Smooth muscle cell (in vitro differentiated cells): ENCODE measurements at regions not wholly inside any gene's neighbourhood (a gene's known extent, or its start where the extent isn't known, plus 50 kb on each side); places are given as distances from the start of the nearest gene placed in this dataset.

Source experiments
- DNase-seq: peaks from one replicate; lab custom pipeline; 2025; ENCODE audit not compliant: unreplicated experiment; lab: John Stamatoyannopoulos, UW
- H2AFZ ChIP-seq: fragments of 200-600 bp; sonication (generic); 2 replicates; pipeline ENCODE4 v1.6.0; 2016; ENCODE audit warnings: antibody characterized with exemption, low read depth, mild to moderate bottlenecking
- H3F3A ChIP-seq: fragments of 200-600 bp; sonication (generic); 2 replicates; pipeline ENCODE4 v1.6.0; 2017; ENCODE audit warnings: antibody characterized with exemption, low read depth
- H3K27ac ChIP-seq: fragments of 200-600 bp; sonication (generic); 2 replicates; pipeline ENCODE4 v1.5.1; 2016; ENCODE audit warnings: low read depth, mild to moderate bottlenecking
- H3K27me3 ChIP-seq: fragments of 200-600 bp; sonication (generic); 2 replicates; pipeline ENCODE4 v1.6.1; 2016; ENCODE audit warnings: low read depth, mild to moderate bottlenecking
- H3K36me3 ChIP-seq: fragments of 200-600 bp; sonication (generic); 2 replicates; pipeline ENCODE4 v1.5.1; 2016; ENCODE audit warnings: low read depth
- H3K4me1 ChIP-seq: fragments of 200-600 bp; sonication (generic); 2 replicates; pipeline ENCODE4 v1.5.1; 2016; ENCODE audit warnings: low read depth
- H3K4me2 ChIP-seq: fragments of 200-600 bp; sonication (generic); 2 replicates; pipeline ENCODE4 v1.6.0; 2016; ENCODE audit warnings: mild to moderate bottlenecking
- H3K4me3 ChIP-seq: fragments of 200-600 bp; sonication (generic); 2 replicates; pipeline ENCODE4 v1.5.1; 2016; ENCODE audit warnings: mild to moderate bottlenecking
- H3K79me2 ChIP-seq: fragments of 200-600 bp; sonication (generic); 2 replicates; pipeline ENCODE4 v1.6.0; 2016; ENCODE audit warnings: low read depth, mild to moderate bottlenecking
- H3K9ac ChIP-seq: fragments of 200-600 bp; sonication (generic); 2 replicates; pipeline ENCODE4 v1.6.0; 2016; ENCODE audit warnings: low read depth
- H3K9me3 ChIP-seq: fragments of 200-600 bp; sonication (generic); replicated peaks from 2 replicates; pipeline ENCODE4 v1.5.1; 2016; ENCODE audit warnings: low read depth
- H4K20me1 ChIP-seq: fragments of 200-600 bp; sonication (generic); 2 replicates; pipeline ENCODE4 v1.6.0; 2016; ENCODE audit warnings: low read depth
- CTCF ChIP-seq: fragments of 200-600 bp; sonication (generic); IDR thresholded peaks from 2 replicates; pipeline ENCODE4 v1.5.1; 2017; ENCODE audit warnings: borderline replicate concordance, mild to moderate bottlenecking, antibody characterized with exemption; ENCODE audit not compliant: insufficient read depth, poor library complexity, severe bottlenecking
- WGBS: methylation state at CpG from one replicate; pipeline ENCODE4 v1.1.7; 2016; ENCODE audit warnings: low lambda C conversion rate; 5-methylcytosine and 5-hydroxymethylcytosine counted together

GRCh38 chr5:5667136-5667554 is 244.7 kb downstream of the ICE1 start:
- H3K27me3 ChIP-seq: no peaks in the 10 kb centered on the region
- H2AFZ ChIP-seq: no peak overlapping the region
- no peaks in the 10 kb centered on the region for H3K79me2 ChIP-seq
- no peaks in the 10 kb centered on the region for H3K9me3 ChIP-seq
- no peak for TF ChIP-seq CTCF
- 41% methylated on average over 3 of the region's 3 CpGs for WGBS
- H3K27ac ChIP-seq: no peak overlapping the region
- H3K9ac ChIP-seq: no peak overlapping the region
- H3F3A ChIP-seq: no peaks in the 10 kb centered on the region
- no peaks in the 10 kb centered on the region for H3K4me1 ChIP-seq
- no peak overlapping the region for H3K4me3 ChIP-seq
- no peaks in the 10 kb centered on the region for H4K20me1 ChIP-seq
- H3K36me3 ChIP-seq: no peaks in the 10 kb centered on the region
- no peak for DNase-seq
- no peak overlapping the region for H3K4me2 ChIP-seq

GRCh38 chr5:5666369-5666768 is 243.9 kb downstream of the ICE1 start:
- Histone ChIP-seq H3K79me2 (no peaks in the 10 kb centered on the region), H3K27ac (no peak overlapping the region)
- 72% methylated on average over 7 of the region's 7 CpGs for WGBS

GRCh38 chr5:5666076-5666365 is 243.5 kb downstream of the ICE1 start:
- no peak for TF ChIP-seq CTCF
- H3K4me2 ChIP-seq: no peak overlapping the region
- no peaks in the 10 kb centered on the region for H3K27me3 ChIP-seq
- H2AFZ ChIP-seq: no peak overlapping the region
- no peak for DNase-seq
- H3K4me3 ChIP-seq: no peak overlapping the region
- no peaks in the 10 kb centered on the region for H3K9me3 ChIP-seq
- no peaks in the 10 kb centered on the region for H3K79me2 ChIP-seq
- H3K4me1 ChIP-seq: no peaks in the 10 kb centered on the region
- WGBS: 95% methylated on average over 2 of the region's 2 CpGs
- no peak overlapping the region for H3K9ac ChIP-seq
- no peaks in the 10 kb centered on the region for H3K36me3 ChIP-seq
- peak overlapping the region; percentile 33 for H3K27ac ChIP-seq
- no peaks in the 10 kb centered on the region for H4K20me1 ChIP-seq
- no peaks in the 10 kb centered on the region for H3F3A ChIP-seq

More at GRCh38 chr5:5666369-5666768, 243.9 kb downstream of the ICE1 start:
- Histone ChIP-seq H3K36me3 (no peaks in the 10 kb centered on the region), H3F3A (no peaks in the 10 kb centered on the region), H3K9ac (no peak overlapping the region), H3K27me3 (no peaks in the 10 kb centered on the region), H3K9me3 (no peaks in the 10 kb centered on the region), H3K4me2 (no peak overlapping the region), H3K4me3 (no peak overlapping the region), H2AFZ (no peak overlapping the region), H4K20me1 (no peaks in the 10 kb centered on the region), H3K4me1 (no peaks in the 10 kb centered on the region)
- no peak for TF ChIP-seq CTCF
- no peak for DNase-seq

- no peak for TF ChIP-seq CTCF
Observed at GRCh38 chr5:5665225-5666075, 243.0 kb downstream of the ICE1 start.

More at GRCh38 chr5:5665225-5666075, 243.0 kb downstream of the ICE1 start:
- Histone ChIP-seq H2AFZ (no peak overlapping the region), H3F3A (no peaks in the 10 kb centered on the region), H3K9ac (no peak overlapping the region), H3K36me3 (no peaks in the 10 kb centered on the region), H3K4me2 (peak overlapping the region; percentile 11), H3K4me3 (no peak overlapping the region), H3K4me1 (no peaks in the 10 kb centered on the region), H4K20me1 (no peaks in the 10 kb centered on the region), H3K9me3 (no peaks in the 10 kb centered on the region), H3K27ac (peak overlapping the region; percentile 33), H3K79me2 (no peaks in the 10 kb centered on the region), H3K27me3 (no peaks in the 10 kb centered on the region)
- DNase-seq: no peak
- 72% methylated on average over 13 of the region's 13 CpGs for WGBS
